ENCODE measurements at regions not wholly inside any gene's neighbourhood (a gene's known extent, or its start where the extent isn't known, plus 50 kb on each side); places are given as distances from the start of the nearest gene placed in this dataset.

GRCh38 chr7:84469034-84469433 lies 274.4 kb upstream of the SEMA3A start:
- no peaks in the 10 kb centered on the region for H3K36me3 ChIP-seq (ENCODE audit: control insufficient read depth, insufficient read depth, low read length)
- H2AFZ ChIP-seq: no peak overlapping the region
- no peaks in the 10 kb centered on the region for H3K9me3 ChIP-seq (ENCODE audit: control insufficient read depth, low read length)
- H3K79me2 ChIP-seq: no peaks in the 10 kb centered on the region
- no peak overlapping the region for H3K27ac ChIP-seq
- no peaks in the 10 kb centered on the region for H3K4me1 ChIP-seq
- no peak overlapping the region for H3K4me2 ChIP-seq (ENCODE audit: low read length)
- H3K9ac ChIP-seq: no peak overlapping the region
- no peaks in the 10 kb centered on the region for H3K27me3 ChIP-seq (ENCODE audit: control insufficient read depth, insufficient read depth, low read length)
- H3K4me3 ChIP-seq (ENCODE audit: low read depth, low read length): no peak overlapping the region
- no peak for TF ChIP-seq CTCF (IDR thresholded peaks at IDR 0.05)

GRCh38 chr7:84462259-84462658 lies 267.7 kb upstream of the SEMA3A start:
- TF ChIP-seq CTCF (IDR thresholded peaks at IDR 0.05): no peak

GRCh38 chr7:84461093-84461492 lies 266.5 kb upstream of the SEMA3A start:
- Histone ChIP-seq H3K4me3 (ENCODE audit: low read depth, low read length) (no peak overlapping the region), H3K9me3 (ENCODE audit: control insufficient read depth, low read length) (no peaks in the 10 kb centered on the region), H3K27ac (no peak overlapping the region), H3K4me1 (no peaks in the 10 kb centered on the region), H3K4me2 (ENCODE audit: low read length) (no peak overlapping the region), H3K36me3 (ENCODE audit: control insufficient read depth, insufficient read depth, low read length) (no peaks in the 10 kb centered on the region), H2AFZ (no peak overlapping the region), H3K79me2 (no peaks in the 10 kb centered on the region), H3K27me3 (ENCODE audit: control insufficient read depth, insufficient read depth, low read length) (no peaks in the 10 kb centered on the region), H3K9ac (no peak overlapping the region)
- no peak for TF ChIP-seq CTCF (IDR thresholded peaks at IDR 0.05)

More at GRCh38 chr7:84462259-84462658, 267.7 kb upstream of the SEMA3A start:
- Histone ChIP-seq H3K4me1 (no peaks in the 10 kb centered on the region), H2AFZ (no peak overlapping the region), H3K36me3 (ENCODE audit: control insufficient read depth, insufficient read depth, low read length) (no peaks in the 10 kb centered on the region), H3K9me3 (ENCODE audit: control insufficient read depth, low read length) (no peaks in the 10 kb centered on the region), H3K4me3 (ENCODE audit: low read depth, low read length) (no peak overlapping the region), H3K27ac (no peak overlapping the region), H3K79me2 (no peaks in the 10 kb centered on the region), H3K9ac (no peak overlapping the region), H3K4me2 (ENCODE audit: low read length) (no peak overlapping the region), H3K27me3 (ENCODE audit: control insufficient read depth, insufficient read depth, low read length) (no peaks in the 10 kb centered on the region)

GRCh38 chr7:84455788-84456187 lies 261.2 kb upstream of the SEMA3A start:
- Histone ChIP-seq H3K4me1 (no peaks in the 10 kb centered on the region), H3K27me3 (ENCODE audit: control insufficient read depth, insufficient read depth, low read length) (no peaks in the 10 kb centered on the region), H2AFZ (no peak overlapping the region), H3K9ac (no peak overlapping the region), H3K9me3 (ENCODE audit: control insufficient read depth, low read length) (no peaks in the 10 kb centered on the region), H3K4me2 (ENCODE audit: low read length) (no peak overlapping the region), H3K27ac (no peak overlapping the region), H3K79me2 (no peaks in the 10 kb centered on the region), H3K36me3 (ENCODE audit: control insufficient read depth, insufficient read depth, low read length) (no peaks in the 10 kb centered on the region), H3K4me3 (ENCODE audit: low read depth, low read length) (no peak overlapping the region)
- no peak for TF ChIP-seq CTCF (IDR thresholded peaks at IDR 0.05)

- H2AFZ ChIP-seq: no peak overlapping the region
- no peak overlapping the region for H3K27ac ChIP-seq
- H3K9ac ChIP-seq: no peak overlapping the region
- H3K9me3 ChIP-seq (ENCODE audit: control insufficient read depth, low read length): no peaks in the 10 kb centered on the region
- no peak overlapping the region for H3K4me3 ChIP-seq (ENCODE audit: low read depth, low read length)
- no peak for TF ChIP-seq CTCF (IDR thresholded peaks at IDR 0.05)
- H3K27me3 ChIP-seq (ENCODE audit: control insufficient read depth, insufficient read depth, low read length): no peaks in the 10 kb centered on the region
- no peak overlapping the region for H3K4me2 ChIP-seq (ENCODE audit: low read length)
- no peaks in the 10 kb centered on the region for H3K79me2 ChIP-seq
- no peaks in the 10 kb centered on the region for H3K36me3 ChIP-seq (ENCODE audit: control insufficient read depth, insufficient read depth, low read length)
- H3K4me1 ChIP-seq: no peaks in the 10 kb centered on the region
These were observed 259.8 kb upstream of the SEMA3A start for GRCh38 chr7:84454174-84454959.

Measured in parathyroid adenoma (tissue), 2 donors.